Fibroblast of gingiva (primary cell): ENCODE measurements at regions not wholly inside any gene's neighbourhood (a gene's known extent, or its start where the extent isn't known, plus 50 kb on each side); places are given as distances from the start of the nearest gene placed in this dataset.

Experiments
- DNase-seq: peaks from one replicate; pipeline ENCODE4 v3.0.0-alpha.2; 2011; ENCODE audit warnings: low read depth

DNA sequence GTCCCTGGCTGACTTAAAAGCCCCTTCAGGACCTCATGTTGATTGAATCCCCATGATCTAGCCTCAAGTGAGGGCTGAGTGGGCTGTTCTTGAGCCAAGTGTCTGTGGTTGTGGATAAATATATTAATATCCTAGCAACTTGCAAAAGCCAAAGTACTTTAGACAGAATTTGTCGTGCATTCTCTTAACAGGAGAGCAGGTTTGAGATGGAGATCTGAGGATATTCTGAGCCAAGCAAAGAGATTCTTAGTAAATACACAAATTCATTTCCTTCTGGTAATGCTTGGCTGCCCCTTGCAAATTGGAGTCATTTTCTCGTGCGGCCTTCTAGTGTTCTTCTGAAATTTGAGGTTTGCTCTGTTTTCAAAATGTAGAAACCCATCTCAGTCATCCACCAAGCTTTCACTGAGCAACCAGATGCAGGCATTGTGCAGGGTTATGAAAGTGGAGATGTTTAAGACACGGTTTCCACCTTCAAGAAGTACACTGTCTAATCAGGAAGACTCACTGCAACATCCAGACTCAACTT is 242.1 kb upstream of the JUN start:
- DNase-seq = peak; percentile 11

DNA sequence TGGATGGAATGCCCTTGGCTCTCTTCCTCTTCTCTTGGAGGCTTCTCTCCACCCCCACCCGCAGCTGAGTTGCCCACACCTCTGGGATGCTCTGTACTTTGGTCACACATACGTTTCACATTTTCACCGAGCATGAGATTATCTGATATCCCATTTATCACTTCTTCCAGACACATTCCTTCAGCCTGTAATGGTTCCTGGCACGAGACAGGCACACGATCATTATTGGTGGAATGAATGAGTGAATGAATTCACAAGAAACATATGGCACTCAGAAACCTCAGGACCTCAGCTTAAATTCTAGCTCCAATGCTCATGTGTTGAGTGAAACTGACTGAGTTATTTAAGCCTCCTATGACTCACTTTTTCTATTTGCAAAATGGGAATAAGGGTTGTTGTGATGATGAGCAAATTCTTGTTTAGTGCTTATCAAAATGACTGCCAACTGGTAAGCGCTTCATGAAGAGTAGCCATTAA is 242.7 kb upstream of the JUN start:
- peak; percentile 40 for DNase-seq

DNA sequence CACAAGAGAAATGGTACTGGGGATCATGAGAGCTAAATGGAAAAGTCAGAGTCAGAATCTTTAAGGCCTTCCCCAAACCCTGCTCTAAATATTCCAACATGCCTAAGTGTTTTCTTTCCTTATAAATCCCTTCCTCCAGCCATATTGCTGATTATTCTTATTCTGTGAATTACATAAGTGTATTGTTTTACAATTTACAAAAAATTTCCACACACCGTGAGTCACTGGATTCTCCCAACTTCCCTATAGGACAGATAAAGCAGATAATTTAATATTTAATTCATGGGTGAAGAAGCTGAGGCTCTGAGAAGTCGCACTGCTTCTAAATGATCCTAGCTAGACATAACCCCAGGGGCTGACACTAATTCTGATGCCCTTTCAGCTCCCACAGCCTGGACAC is 243.3 kb upstream of the JUN start:
- no peak for DNase-seq

DNA sequence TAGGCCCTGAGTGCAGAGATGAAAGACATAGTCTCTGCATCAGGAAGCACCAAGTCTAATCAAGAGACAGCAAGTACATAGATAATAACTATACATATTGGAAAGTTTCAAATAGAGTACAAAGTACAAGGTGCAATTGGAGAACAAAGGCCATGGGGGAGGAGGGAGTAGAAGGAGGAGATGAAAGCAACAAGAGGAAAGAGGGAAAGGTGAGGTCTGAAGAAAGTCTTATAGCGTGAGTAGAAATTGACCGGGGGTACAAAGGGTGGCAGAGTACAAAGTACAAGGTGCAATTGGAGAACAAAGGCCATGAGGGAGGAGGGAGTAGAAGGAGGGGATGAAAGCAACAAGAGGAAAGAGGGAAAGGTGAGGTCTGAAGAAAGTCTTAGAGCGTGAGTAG is 244.2 kb upstream of the JUN start:
- DNase-seq = no peak

DNA sequence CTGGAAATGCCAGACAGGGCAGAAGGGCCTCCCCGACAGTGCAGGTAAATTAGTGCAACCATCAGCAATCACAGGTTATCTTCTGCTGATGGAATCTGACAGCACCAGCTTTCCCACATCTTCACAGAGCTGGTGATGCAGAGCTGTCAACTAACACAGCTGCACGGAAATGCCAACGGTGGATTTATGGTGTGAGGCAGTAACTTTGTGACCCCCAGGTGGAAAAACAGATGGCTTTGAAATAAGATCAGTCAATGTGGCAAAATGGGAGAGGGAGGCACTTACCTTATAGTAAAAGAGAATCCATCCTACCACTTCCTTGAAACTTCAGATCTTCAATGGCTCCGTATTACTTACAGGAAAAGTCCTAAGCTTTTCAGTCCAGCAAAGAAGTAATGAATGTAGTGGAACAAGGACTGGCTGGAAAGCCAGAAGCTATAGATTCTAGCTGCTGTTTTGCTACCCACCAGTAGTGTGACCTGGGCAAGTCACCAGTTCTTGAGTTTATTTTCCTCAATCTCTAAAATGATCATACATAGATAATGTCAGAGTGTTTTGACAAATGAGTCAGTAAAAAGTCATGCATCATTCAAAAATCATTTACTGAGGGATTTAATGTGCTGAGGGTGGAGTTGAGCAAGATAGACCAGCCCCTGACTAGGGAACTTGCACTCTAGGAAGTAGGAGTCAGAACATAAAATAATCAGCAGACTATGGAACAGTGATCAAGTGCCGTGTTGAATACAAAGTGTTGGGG is 245.7 kb upstream of the JUN start:
- DNase-seq = no peak

DNA sequence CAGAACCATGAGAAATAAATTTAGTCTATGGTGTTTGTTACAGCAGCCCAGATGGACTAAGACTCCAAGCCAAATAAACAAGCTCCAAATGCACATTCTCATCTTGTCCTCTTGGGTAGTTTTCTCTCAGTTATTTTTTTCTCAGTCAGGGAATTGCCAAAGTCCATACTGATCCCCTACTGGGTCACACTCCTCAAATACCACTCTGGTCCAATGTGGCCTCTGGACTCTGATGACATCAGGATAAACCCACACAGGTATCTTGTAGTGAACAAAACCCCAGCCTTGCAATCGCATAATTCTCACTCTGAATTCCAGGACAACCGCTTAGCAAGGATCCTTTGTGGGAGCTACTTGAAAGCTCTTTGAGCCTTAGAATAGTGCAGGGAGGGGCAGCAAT is 248.4 kb upstream of the JUN start:
- DNase-seq = no peak

DNA sequence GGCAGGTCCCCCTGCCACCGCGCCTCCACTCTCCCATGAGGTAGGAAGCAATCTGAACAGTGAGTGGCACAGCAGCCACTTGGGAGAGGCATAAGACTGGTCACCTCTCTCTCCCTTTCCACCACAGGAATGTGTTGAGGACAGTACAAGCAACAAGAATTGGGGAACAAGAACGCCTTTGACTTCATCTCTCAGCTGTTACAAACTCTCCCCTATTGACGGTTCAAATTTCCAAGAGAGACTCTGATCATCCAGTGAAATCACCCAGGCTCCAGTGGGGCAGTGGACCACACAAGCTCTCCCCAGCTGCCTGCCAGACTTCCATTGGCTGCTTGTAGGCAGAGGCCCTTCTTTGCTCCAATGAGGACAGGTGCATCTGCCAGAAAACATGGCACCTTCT is 249.9 kb upstream of the JUN start:
- DNase-seq = no peak

DNA sequence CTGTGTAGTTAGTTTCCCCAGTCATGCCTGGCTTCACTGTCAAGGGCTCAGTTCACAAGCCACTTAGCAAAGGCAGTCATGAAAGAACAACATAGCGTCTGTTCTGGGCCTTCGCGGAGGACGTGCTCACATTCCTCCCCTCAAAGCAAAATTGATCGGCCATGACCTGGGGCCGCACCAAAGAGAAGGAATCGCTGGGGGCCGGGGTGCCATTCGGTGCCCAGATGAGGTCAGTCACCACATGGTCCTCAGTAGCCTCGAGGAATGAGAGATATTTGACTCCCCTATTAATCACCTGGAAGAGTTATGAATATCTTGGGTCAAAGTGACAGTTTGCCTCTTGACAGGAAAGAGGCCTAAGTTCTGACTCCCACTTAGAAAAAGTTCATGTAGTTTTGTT is 251.1 kb upstream of the JUN start:
- DNase-seq = no peak

DNA sequence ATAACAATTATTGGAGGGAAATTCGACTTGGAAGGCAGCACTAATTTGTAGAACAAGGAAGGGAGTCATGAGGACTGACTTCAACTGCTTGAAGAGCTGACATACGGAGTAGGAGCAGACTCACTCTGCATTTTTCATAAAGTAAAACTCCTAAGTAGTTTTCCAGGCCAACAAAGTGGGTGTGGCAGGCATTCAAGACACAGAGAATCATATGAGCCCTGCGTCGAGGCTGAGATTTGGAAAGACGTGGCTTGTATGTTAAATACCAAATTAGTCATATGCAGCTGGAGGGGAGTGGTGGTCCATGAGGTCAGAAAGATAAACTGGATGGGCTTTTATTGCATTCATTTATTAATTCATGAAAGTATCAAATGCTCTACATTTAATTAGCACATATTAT is 255.7 kb upstream of the JUN start:
- no peak for DNase-seq

DNA sequence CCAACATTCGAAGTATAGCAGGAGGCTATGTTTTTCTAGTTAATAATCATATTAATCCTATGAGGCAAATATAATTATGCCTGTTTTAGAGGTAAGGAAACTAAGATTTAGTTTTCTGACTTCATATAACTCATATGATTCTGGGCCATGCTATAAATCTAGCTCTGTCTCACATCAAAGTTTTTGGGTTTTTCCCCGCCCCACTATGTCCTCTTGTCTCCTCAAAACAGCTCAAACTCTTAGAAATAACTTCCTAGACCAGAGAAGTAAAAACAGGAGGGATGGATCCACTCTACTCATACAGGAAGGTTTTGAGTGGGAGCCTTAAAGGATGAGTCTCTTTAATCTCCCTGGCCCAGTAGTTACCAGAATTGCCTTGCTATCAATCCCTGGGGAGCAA is 256.4 kb upstream of the FGGY start:
- DNase-seq = no peak

DNA sequence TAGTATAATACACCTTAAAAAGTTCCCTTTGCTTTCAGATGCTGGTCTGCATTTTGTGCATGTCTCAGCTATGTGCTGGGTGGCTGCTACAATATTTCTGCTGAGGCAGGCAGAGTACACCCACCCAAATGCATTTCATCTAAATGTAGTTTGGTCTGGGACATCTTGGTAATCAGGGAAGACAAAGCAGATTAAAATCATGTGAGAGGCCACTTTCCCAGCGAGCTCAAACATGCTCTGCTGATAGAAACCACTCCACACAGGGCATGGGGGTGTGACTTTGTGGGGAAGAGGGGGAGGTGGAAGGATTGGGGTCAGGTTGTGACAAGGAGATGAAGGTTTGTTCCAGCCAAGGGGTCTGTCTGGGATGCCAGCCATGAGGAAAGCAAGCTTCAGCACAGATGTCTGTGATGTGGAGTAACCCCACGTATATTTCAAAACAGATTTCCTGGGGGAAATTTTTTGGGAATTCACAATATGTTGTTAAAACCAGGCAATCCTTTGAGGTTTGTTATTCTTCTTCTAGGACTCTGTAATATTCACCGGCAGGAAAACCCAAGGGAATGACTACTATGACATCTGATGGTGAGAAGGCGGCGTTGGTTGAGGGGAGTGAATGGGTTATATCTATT is 255.1 kb upstream of the FGGY start:
- peak; percentile 56 for DNase-seq

DNA sequence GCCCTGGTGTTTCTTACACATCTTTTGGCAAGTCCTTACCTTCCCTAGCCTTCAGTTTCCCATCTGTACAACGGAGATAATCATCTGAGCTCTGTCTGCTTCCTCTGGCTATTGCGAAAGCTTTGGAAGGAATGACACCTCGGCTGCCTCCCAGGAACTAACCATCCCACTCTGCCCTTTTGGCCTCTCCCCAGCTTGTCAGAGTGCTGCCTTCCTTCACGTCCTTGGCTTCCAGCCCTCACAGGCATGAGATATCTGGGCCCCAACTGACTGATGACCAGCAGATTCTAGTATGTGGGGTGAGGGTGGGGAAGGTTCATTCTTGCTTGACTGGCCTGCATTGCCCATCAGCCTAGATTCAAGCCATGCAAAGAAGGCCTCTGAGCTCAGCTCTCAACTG is 253.1 kb upstream of the FGGY start:
- DNase-seq = peak; percentile 91

DNA sequence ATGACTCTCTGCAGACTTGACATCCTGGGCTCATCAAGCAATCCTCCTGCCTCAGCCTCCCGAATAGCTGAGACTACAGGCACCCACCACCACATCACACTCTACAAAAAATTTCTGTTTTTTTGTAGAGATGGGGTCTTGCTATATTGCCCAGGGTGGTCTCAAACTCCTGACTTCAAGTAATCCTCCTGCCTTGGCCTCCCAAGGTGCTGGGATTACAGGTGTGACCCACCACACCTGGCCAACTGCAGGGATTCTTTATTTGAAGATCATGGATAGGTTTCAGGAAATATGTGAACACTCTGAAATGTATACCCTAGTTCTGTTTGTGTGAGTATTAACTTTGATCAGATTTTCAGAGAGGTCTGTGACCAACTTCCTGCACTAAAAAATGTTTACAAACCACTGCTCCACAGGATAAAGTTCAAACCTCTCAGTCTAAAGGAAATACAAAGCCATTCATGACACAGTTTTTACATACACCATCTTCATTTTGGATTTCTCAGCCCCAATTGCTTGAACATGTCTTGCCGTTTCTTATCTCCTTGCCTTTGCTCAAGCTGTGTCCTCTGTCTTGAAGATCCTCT is 252.3 kb upstream of the FGGY start:
- DNase-seq = no peak

DNA sequence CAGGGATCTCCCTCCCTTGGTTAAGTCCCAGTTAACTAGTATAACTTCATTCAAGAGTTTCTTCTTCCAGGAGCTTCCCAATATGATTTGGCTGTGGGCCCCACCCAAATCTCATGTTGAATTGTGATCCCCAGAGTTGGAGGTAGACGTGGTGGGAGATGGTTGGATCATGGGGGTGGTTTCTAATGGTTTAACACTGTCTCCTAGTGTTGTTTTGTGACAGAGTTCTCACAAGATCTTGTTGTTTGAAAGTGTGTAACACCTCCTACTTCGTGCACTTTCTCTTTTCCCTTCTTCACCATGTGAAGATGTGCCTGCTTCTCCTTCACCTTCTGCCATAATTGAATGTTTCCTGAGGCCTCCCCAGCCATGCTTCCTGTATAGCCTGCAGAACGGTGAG is 251.8 kb upstream of the FGGY start:
- DNase-seq = no peak

DNA sequence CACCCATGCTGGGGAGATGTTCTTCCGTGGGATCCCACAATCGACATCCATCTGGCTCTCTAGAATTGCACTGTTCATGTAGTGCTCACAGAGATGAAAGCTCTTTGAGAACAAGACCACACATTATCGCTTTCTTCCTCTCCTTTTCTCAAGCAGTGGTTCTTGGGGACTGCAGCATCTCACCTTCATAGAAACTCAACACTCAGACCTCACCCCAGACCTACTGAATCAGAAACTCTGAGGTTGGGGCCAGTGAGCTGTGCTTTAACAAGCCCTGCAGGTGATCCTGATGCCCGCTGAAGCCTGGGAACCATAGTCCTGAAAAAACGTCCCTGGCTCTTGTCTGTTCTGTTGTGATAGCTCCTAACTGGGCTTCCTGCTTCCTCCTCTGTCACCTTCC is 251.3 kb upstream of the FGGY start:
- DNase-seq = no peak

DNA sequence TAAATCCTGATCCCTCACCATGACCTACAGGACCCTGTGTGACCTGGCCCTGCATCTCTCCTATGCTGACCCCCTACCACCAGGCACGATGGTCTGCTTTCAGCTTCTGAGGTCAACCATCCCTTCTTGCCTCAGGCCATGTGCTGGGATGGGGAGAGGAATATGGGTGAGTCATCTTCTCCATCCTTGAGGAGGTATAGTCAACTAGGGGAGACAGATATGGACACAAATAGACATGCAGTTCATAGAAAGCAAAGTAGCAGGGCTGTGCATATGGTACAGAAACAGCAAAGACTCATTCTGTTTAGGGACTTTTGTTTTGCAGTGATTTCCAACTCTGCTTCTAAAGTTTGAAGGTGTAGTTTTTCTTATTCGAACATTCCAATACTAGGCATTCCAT is 250.8 kb upstream of the FGGY start:
- no peak for DNase-seq

DNA sequence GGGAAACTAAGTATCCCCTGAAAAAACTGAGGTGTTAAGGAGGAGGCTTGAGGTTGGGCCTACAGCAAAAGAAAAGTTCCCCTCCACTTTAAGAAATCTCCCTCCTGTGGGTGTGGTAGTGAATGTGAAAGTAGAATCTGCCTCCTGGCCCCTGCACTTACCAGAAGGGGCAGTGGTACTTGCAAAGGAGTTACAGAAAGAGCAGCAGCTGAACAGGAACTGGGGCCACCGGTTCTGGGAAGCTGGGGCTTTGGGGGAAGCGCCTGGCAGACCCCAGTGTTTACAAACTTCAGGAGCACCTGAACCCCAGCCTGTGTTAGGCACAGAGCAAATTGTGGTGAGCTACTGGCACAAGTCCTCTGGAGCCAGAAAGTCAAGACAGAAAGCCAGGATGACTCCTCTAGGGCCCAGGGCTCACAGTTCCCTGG is 250.2 kb upstream of the FGGY start:
- no peak for DNase-seq

DNA sequence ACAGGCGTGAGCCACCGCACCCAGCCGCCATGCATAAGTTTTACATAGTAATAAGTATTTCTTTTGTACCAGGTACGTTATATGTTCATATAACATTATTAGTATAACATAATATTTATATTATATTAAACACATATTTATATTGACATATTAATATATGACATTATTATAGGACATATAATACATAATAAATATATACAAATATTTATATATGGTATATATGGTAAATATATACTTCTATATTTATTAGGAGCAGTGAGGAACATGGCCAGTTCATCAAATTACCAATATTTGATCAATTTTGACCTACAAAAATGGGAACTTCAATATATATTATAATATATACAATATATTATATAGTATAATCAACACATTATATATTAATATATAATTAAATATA is 245.9 kb upstream of the FGGY start:
- no peak for DNase-seq

DNA sequence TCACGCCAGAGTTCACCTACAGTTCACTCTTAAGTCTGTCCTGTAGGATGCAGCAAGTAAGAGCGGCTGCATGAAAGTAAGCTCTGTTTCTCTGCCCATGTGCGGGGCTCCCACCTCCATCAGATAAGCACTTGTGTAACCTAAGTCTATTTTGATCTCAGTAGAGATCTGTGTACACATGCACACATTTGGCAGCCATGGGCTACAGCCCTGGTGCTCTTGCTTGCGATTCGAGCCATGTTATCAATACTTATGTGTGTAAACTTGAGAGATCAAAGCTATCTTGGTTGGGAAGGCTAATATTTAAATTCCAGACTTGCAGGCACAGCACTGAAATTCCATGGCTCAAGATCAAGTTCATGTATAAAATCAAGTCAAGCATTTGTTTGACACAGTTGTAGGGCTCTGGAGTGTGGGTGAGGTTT is 244.7 kb upstream of the FGGY start:
- no peak for DNase-seq

DNA sequence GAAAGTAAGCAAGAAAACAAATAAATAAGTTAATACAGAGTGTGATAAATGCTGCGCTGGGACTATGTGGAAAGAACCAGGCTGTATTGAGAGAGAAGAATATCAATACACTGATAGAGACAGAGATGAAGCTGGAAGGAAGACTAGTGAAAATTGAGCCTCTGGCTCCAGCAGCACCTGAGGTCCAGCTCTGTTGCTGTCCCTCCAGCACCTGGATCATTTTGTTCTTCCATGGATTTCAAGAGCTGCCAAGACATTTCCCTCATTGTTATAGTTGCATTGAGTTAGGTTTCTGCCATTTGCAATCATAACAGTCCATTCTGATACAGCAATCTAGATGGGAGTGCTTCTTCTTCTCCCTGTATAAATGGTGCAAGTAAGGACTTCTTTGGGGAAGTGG is 242.7 kb upstream of the FGGY start:
- DNase-seq = no peak

DNA sequence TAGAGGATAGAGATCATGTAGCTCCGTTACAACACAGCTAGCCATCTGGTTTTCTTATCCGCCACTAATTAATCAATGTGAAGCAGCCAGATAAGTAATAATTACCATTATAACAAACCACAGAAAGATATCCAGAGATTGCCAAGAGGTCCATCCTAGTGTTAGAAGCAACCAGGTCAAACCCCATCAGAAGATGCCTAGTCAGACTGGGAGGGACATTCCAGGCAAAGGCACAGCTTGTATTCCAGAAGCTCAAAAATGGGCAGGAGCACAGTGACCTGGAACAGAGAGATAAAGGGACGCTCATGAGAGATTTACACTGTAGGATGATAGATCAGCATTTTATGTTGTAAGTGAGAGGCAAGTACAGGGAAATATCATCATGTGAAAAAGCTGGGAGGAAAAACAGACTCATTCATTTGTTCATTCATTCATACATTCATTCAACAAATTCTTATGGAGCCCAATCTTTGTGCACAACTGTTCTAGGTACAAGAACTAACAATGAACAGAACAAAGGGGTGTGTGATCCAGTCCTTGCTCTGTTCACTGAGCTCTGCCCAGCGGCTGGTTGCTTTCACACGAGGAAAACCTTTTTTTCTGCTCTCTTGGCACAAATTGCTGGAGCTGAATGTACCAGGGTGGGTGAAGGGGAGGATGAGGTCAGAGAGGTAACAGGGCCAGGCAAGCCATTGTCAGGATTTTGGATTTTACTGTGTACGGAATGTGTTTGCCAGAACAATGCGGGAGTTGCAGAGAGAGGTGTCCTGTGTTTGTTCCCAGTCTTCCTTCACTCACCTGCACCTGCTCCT is 240.8 kb upstream of the FGGY start:
- peak; percentile 14 for DNase-seq

DNA sequence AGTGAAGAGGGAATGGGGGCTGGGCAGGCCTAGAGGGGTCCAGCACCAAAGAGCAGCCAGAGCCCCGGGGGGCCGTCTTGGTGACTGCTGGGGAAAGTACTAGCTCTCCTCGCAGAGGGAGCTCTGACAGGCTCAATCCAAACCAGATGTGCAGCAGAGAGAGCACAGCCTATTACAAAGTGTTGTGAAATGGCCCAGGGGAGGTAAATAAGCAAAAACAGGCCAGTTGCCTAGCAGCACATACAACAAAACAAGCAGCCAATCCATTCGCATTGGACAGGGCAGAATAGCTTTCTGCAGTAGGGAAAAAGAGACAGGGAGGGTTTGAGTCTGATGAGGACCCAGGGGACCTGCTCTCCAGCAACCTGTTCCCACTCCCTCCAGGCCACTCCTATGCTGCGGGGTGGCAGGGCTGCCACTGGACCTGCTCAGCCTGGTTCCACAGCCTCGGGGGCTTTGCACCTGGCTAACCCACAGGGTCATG is 239.6 kb upstream of the FGGY start:
- peak; percentile 99 for DNase-seq
